PC-3 (cell line): ENCODE measurements at regions not wholly inside any gene's neighbourhood (a gene's known extent, or its start where the extent isn't known, plus 50 kb on each side); places are given as distances from the start of the nearest gene placed in this dataset.

ENCODE experiments used
- ATAC-seq: fragments of 200-7000 bp; cut with Tn5 transposase; 2 replicates; pipeline ENCODE4 v1.9.1; 2020; ENCODE audit warnings: mild to moderate bottlenecking, moderate library complexity
- BruUV-seq: library from RNA; stranded (reverse); fragments of 400-500 nt; replicated peaks from 2 replicates; lab custom pipeline; 2021; lab: Mats Ljungman, UMichigan
- CTCF ChIA-PET: fragments of 300-600 bp; sonication (Branson Sonifier 250); formaldehyde crosslinking; loops from one replicate; lab custom pipeline; 2022; ENCODE audit warnings: antibody characterized with exemption; lab: Charles Lee
- POLR2A ChIA-PET: fragments of 300-600 bp; sonication (Branson Sonifier 250); formaldehyde crosslinking; loops from one replicate; lab custom pipeline; 2022; ENCODE audit warnings: antibody characterized with exemption; ENCODE audit not compliant: unreplicated experiment; lab: Charles Lee
- DNase-seq: peaks from one replicate; pipeline ENCODE4 v3.0.0-alpha.2; 2015
- H2AFZ ChIP-seq: fragments of 300-600 bp; sonication (generic); 2 replicates; pipeline ENCODE4 v1.6.0; 2016; ENCODE audit warnings: antibody characterized with exemption, low read length
- H3F3A ChIP-seq: fragments of 300-600 bp; sonication (generic); one replicate; pipeline ENCODE4 v1.6.0; 2017; ENCODE audit warnings: antibody characterized with exemption, low read length, control low read depth, mild to moderate bottlenecking; ENCODE audit not compliant: unreplicated experiment
- H3K27ac ChIP-seq: fragments of 300-600 bp; sonication (generic); 2 replicates; pipeline ENCODE4 v1.5.1; 2016; ENCODE audit warnings: mild to moderate bottlenecking, low read length
- H3K27me3 ChIP-seq: fragments of 300-600 bp; sonication (generic); 2 replicates; pipeline ENCODE4 v1.6.1; 2016; ENCODE audit warnings: low read length, mixed read lengths
- H3K36me3 ChIP-seq: fragments of 300-600 bp; sonication (generic); 2 replicates; pipeline ENCODE4 v1.6.1; 2016; ENCODE audit warnings: low read depth, mixed run types, low read length, mixed read lengths
- H3K4me1 ChIP-seq: fragments of 300-600 bp; sonication (generic); 2 replicates; pipeline ENCODE4 v1.5.1; 2016; ENCODE audit warnings: low read length; ENCODE audit not compliant: insufficient read depth
- H3K4me2 ChIP-seq: fragments of 300-600 bp; sonication (generic); 2 replicates; pipeline ENCODE4 v1.6.0; 2016; ENCODE audit warnings: low read length
- H3K4me3 ChIP-seq: fragments of 300-600 bp; sonication (generic); 2 replicates; pipeline ENCODE4 v1.5.1; 2016; ENCODE audit warnings: mild to moderate bottlenecking, low read length, mixed read lengths
- H3K79me2 ChIP-seq: fragments of 300-600 bp; sonication (generic); 2 replicates; pipeline ENCODE4 v1.6.1; 2017; ENCODE audit warnings: low read length, mixed read lengths
- H3K9ac ChIP-seq: fragments of 300-600 bp; sonication (generic); 2 replicates; pipeline ENCODE4 v1.6.0; 2016; ENCODE audit warnings: mild to moderate bottlenecking, low read length
- H3K9me2 ChIP-seq: fragments of 300-600 bp; sonication (generic); replicated peaks from 2 replicates; pipeline ENCODE4 v1.6.1; 2016; ENCODE audit warnings: mixed run types, low read length, mixed read lengths
- H3K9me3 ChIP-seq: fragments of 300-600 bp; sonication (generic); 2 replicates; pipeline ENCODE4 v1.6.1; 2016; ENCODE audit warnings: low read length, mixed read lengths
- H4K20me1 ChIP-seq: fragments of 300-600 bp; sonication (generic); 2 replicates; pipeline ENCODE4 v1.6.1; 2016; ENCODE audit warnings: low read length, mixed read lengths
- EZH2 ChIP-seq: fragments of 300-600 bp; sonication (generic); IDR thresholded peaks from one replicate; pipeline ENCODE4 v1.6.1; 2017; ENCODE audit warnings: antibody characterized with exemption, mild to moderate bottlenecking, low read length; ENCODE audit not compliant: unreplicated experiment
- EZH2phosphoT487 ChIP-seq: fragments of 300-600 bp; sonication (generic); IDR thresholded peaks from 2 replicates; pipeline ENCODE4 v1.6.1; 2018; ENCODE audit warnings: mild to moderate bottlenecking, antibody characterized with exemption, low read length, borderline replicate concordance
- intact Hi-C: fragments of 100-400 bp; cut with micrococcal nuclease; formaldehyde crosslinking; loops from 2 replicates; pipeline ENCODE4 v1.9.0; 2023
- TF ChIP-seq, protein P1 (sequence below): fragments of 300-600 bp; sonication (generic); conservative IDR thresholded peaks from 2 replicates; pipeline ENCODE4 v1.5.1; 2017; ENCODE audit warnings: antibody characterized with exemption, low read depth, mild to moderate bottlenecking, low read length

DNA sequence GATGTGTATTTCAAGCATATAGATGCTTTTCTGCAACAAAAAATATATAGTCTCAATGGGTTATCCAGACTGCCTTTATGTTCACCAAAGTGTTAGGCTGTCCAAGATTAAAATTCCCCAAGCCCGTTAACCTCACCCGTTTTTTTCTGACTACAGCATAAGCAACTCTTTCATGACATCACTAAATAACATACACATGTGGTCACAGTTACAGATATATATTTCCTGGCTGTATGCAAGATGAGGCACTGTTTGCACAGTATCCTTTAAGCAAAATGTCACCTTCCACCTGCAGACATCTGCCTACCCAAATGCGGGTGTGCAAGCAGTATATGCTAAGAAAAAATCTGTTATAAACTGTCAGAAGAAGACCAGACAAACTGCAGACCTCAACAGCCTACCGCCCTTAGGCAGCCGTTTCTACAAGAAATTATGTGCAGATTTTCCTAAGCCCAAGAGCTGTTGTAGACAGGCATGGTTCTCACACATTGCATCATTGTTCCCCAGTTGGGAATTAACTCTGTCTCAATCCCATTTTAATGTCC is 183.1 kb upstream of the MXRA5 start:
- H3K4me3 ChIP-seq = no peak overlapping the region
- no peak overlapping the region for H3K27ac ChIP-seq
- H3K36me3 ChIP-seq = no peaks in the 10 kb centered on the region
- H3K4me2 ChIP-seq = no peak overlapping the region
- TF ChIP-seq, protein P1, sequence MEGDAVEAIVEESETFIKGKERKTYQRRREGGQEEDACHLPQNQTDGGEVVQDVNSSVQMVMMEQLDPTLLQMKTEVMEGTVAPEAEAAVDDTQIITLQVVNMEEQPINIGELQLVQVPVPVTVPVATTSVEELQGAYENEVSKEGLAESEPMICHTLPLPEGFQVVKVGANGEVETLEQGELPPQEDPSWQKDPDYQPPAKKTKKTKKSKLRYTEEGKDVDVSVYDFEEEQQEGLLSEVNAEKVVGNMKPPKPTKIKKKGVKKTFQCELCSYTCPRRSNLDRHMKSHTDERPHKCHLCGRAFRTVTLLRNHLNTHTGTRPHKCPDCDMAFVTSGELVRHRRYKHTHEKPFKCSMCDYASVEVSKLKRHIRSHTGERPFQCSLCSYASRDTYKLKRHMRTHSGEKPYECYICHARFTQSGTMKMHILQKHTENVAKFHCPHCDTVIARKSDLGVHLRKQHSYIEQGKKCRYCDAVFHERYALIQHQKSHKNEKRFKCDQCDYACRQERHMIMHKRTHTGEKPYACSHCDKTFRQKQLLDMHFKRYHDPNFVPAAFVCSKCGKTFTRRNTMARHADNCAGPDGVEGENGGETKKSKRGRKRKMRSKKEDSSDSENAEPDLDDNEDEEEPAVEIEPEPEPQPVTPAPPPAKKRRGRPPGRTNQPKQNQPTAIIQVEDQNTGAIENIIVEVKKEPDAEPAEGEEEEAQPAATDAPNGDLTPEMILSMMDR = no peak
- TF ChIP-seq EZH2phosphoT487 (no peak), EZH2 (no peak)
- no peaks in the 10 kb centered on the region for H4K20me1 ChIP-seq
- intact Hi-C loops = no loop called here
- no peaks in the 10 kb centered on the region for H3K4me1 ChIP-seq
- CTCF ChIA-PET = no interaction called here
- no peaks in the 10 kb centered on the region for H3K9me3 ChIP-seq
- H3K27me3 ChIP-seq = peaks cover 16% of the 10 kb centered on the region; the same call in 1 of the 2 replicates
- no peak for DNase-seq
- no peaks in the 10 kb centered on the region for H3K9me2 ChIP-seq
- H3K79me2 ChIP-seq = no peaks in the 10 kb centered on the region
- BruUV-seq = no TSS peak
- ATAC-seq = no peak
- POLR2A ChIA-PET = no interaction called here
- no peak overlapping the region for H3K9ac ChIP-seq
- H2AFZ ChIP-seq = no peak overlapping the region
- no peaks in the 10 kb centered on the region for H3F3A ChIP-seq

DNA sequence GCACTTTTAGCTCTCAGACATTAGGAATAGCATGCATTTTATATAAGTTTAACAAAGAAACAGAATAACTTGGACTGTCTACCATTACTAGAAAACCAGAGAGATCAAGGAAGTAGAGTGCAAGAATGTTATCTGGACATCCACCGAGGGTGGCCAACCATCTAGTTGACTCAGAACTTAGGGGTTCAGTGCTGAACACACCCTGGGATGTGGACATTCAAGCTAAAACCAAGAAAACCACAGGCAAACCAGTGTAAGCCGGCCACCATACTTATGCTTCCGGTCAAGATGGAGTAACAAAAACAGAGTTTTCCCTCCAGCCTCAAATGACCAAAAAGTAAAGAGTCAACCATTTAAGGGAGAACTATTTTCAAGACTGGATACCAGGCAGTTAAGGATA is 181.4 kb upstream of the MXRA5 start:
- no peaks in the 10 kb centered on the region for H4K20me1 ChIP-seq
- no peaks in the 10 kb centered on the region for H3K79me2 ChIP-seq
- intact Hi-C loops = no loop called here
- BruUV-seq = no TSS peak
- no peak for DNase-seq
- H2AFZ ChIP-seq = no peak overlapping the region
- no peak overlapping the region for H3K27ac ChIP-seq
- no peak overlapping the region for H3K4me3 ChIP-seq
- no peaks in the 10 kb centered on the region for H3K4me1 ChIP-seq
- 0 out of 2 replicates have a peak, but pooled peaks cover 2% of the 10 kb centered on the region for H3K27me3 ChIP-seq
- H3K36me3 ChIP-seq = no peaks in the 10 kb centered on the region
- ChIA-PET CTCF (no interaction called here), POLR2A (no interaction called here)
- H3K4me2 ChIP-seq = no peak overlapping the region
- no peaks in the 10 kb centered on the region for H3K9me2 ChIP-seq
- H3K9me3 ChIP-seq = no peaks in the 10 kb centered on the region
- TF ChIP-seq EZH2phosphoT487 (no peak), EZH2 (no peak)
- TF ChIP-seq, protein P1 = no peak
- no peaks in the 10 kb centered on the region for H3F3A ChIP-seq
- H3K9ac ChIP-seq = no peak overlapping the region
- no peak for ATAC-seq

DNA sequence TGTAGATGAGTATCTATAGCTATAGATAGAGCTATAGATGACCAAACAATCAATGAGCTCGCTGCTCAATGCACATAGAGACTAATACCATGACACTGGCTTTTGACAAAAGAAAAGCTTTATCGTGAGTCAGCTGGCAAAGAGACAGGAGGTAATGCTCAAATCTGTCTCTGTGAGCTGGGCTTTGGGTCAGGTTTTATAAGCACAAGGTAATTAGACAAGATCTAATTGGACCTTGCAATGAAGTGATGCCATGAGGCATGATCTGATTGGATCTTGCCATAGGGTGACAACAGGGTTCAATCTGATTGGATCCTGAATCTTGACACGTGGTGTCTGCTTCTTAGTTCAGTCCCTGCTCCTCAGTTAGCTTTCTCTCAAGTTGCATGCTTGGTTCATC is 180.7 kb upstream of the MXRA5 start:
- TF ChIP-seq EZH2phosphoT487 = no peak
- TF ChIP-seq, protein P1 = no peak
- TF ChIP-seq EZH2 = no peak
- H3K27me3 ChIP-seq = no peaks in the 10 kb centered on the region
- H3K9ac ChIP-seq = no peak overlapping the region
- H3K27ac ChIP-seq = no peak overlapping the region
- DNase-seq (no peak), ATAC-seq (no peak)
- no TSS peak for BruUV-seq
- no peaks in the 10 kb centered on the region for H3K9me3 ChIP-seq
- no peaks in the 10 kb centered on the region for H3K9me2 ChIP-seq
- H3K79me2 ChIP-seq = no peaks in the 10 kb centered on the region
- intact Hi-C loops = no loop called here
- H3K4me2 ChIP-seq = no peak overlapping the region
- no peaks in the 10 kb centered on the region for H3K4me1 ChIP-seq
- no peak overlapping the region for H2AFZ ChIP-seq
- no peaks in the 10 kb centered on the region for H3K36me3 ChIP-seq
- ChIA-PET CTCF (no interaction called here), POLR2A (no interaction called here)
- H3K4me3 ChIP-seq = no peak overlapping the region
- H3F3A ChIP-seq = no peaks in the 10 kb centered on the region
- no peaks in the 10 kb centered on the region for H4K20me1 ChIP-seq
